ENCODE measurements at regions not wholly inside any gene's neighbourhood (a gene's known extent, or its start where the extent isn't known, plus 50 kb on each side); places are given as distances from the start of the nearest gene placed in this dataset.

DNA sequence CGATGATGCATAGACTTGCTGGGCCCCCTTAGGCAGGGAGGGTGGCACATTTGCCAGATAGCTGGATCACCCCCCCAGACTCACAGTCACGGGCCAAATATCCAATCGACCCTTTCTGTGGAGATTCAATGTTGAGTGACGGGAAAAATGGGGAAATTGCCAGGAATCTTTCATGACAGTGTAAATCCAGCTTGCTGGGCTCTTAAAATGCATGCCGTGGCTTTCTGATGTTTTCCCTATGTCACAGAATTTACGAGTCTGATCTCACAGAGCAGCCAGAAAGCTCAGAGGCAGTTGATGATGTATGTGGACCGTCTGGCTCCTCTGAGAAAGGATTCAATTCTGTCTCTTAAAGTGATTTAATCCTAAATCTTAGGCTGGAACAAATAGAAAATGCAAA, 150.1 kb upstream of the ZNF644 start:
- peaks cover 2% of the 10 kb centered on the region for H3K27me3 Mint-ChIP-seq (ENCODE audit: low read depth)
- no peaks in the 10 kb centered on the region for H3K36me3 Mint-ChIP-seq (ENCODE audit: low read depth)
- peaks cover 9% of the 10 kb centered on the region for H3K4me1 Mint-ChIP-seq
- TF ChIP-seq, protein P1, sequence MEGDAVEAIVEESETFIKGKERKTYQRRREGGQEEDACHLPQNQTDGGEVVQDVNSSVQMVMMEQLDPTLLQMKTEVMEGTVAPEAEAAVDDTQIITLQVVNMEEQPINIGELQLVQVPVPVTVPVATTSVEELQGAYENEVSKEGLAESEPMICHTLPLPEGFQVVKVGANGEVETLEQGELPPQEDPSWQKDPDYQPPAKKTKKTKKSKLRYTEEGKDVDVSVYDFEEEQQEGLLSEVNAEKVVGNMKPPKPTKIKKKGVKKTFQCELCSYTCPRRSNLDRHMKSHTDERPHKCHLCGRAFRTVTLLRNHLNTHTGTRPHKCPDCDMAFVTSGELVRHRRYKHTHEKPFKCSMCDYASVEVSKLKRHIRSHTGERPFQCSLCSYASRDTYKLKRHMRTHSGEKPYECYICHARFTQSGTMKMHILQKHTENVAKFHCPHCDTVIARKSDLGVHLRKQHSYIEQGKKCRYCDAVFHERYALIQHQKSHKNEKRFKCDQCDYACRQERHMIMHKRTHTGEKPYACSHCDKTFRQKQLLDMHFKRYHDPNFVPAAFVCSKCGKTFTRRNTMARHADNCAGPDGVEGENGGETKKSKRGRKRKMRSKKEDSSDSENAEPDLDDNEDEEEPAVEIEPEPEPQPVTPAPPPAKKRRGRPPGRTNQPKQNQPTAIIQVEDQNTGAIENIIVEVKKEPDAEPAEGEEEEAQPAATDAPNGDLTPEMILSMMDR (conservative IDR thresholded peaks at IDR 0.05) = no peak
- no peak overlapping the region for H3K4me3 Mint-ChIP-seq
- no peak overlapping the region for H3K27ac Mint-ChIP-seq (ENCODE audit: unreplicated experiment)
- H3K9me3 Mint-ChIP-seq = no peaks in the 10 kb centered on the region
- DNase-seq (ENCODE audit: low read depth, low spot score) = no peak

DNA sequence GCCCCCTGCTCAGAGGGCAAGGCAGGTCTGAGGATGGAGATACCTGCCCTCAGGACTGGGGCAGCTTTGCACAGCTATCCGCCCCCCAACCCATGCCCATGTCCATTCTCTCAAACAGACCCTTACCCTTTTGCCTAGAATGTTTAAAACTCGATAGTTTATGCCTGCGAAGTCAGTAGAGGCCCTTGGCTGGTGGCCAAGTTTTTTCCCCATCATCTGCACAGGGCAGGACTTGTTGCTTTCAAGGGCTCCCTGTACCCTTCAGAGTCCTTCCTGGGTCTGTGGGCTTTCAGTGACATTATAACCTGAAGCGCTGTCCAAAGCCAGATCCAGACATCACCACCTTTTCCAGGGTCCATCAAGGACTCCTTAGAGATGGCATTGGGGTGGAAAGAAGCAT, 148.7 kb upstream of the ZNF644 start:
- peaks cover 2% of the 10 kb centered on the region for H3K27me3 Mint-ChIP-seq (ENCODE audit: low read depth)
- H3K4me3 Mint-ChIP-seq = no peak overlapping the region
- no peaks in the 10 kb centered on the region for H3K9me3 Mint-ChIP-seq
- H3K27ac Mint-ChIP-seq (ENCODE audit: unreplicated experiment) = no peak overlapping the region
- DNase-seq (ENCODE audit: low read depth, low spot score) = no peak
- no peaks in the 10 kb centered on the region for H3K36me3 Mint-ChIP-seq (ENCODE audit: low read depth)
- peaks cover 9% of the 10 kb centered on the region for H3K4me1 Mint-ChIP-seq
- TF ChIP-seq, protein P1 (conservative IDR thresholded peaks at IDR 0.05) = no peak

DNA sequence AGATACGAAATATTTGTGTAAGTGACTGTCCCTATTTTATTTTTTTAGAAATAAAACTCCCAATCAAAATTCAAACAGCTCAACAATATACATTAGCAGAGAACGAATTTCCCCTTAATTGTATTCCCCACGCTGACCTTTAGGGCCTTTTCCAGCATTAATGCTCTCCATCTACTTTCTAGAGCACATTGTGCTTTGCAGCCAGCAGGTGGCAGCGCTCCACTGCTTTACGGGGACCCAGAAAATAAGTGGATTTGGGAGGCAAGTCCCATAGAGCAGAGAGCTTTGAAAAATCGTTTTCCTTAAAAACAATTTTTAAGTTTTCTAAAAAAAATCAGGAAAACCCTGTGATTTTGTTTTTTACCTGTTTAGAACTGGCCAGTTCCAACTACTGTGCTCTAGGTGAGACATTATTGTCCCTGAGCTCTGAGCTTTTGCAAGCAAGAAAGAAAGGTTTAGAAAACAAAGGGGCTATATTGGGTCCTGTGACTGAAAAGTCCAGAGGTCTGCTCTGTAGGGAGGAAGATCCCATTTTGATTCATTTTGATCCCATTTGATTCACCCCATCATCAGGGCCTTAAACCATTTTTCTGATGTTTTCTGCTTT, 144.4 kb upstream of the ZNF644 start:
- no peak overlapping the region for H3K27ac Mint-ChIP-seq (ENCODE audit: unreplicated experiment)
- DNase-seq (ENCODE audit: low read depth, low spot score) = peak; percentile 49
- no peaks in the 10 kb centered on the region for H3K9me3 Mint-ChIP-seq
- TF ChIP-seq, protein P1 (conservative IDR thresholded peaks at IDR 0.05) = peak; percentile 92
- H3K4me3 Mint-ChIP-seq = no peak overlapping the region
- H3K4me1 Mint-ChIP-seq = peaks cover 4% of the 10 kb centered on the region
- H3K27me3 Mint-ChIP-seq (ENCODE audit: low read depth) = no peaks in the 10 kb centered on the region
- no peaks in the 10 kb centered on the region for H3K36me3 Mint-ChIP-seq (ENCODE audit: low read depth)

DNA sequence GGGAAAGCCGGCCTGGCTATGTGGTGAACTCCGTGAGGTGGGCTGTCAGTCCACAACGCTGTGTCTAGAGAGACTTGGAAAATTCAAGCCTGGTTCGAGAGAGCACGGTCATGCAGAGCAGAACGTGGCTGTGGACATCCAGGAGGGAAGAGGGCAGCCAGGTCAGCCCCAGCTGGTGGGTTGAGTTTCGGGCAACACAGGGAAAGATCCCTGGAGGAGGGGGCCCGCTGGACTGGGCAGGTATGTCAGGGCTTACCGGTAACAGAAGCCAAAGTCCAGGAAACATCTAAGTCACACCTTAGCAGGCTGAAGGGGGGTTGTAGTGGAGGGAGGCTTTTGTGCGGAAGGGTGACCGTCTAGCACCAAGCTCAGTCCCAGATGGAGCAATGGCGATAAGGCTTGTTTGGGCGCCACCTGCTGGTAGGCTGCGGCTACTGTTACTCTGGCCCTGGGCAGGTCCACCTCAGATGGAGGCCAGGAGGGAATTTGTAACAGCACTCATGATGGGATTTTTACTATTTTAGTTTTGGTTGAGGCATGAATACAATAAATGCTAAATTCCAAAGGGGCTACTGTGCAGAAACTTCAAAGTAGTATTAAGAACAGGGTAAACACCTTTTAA, 143.3 kb upstream of the ZNF644 start:
- Mint-ChIP-seq H3K4me1 (peaks cover 4% of the 10 kb centered on the region), H3K36me3 (ENCODE audit: low read depth) (no peaks in the 10 kb centered on the region), H3K4me3 (no peak overlapping the region), H3K27ac (ENCODE audit: unreplicated experiment) (no peak overlapping the region), H3K27me3 (ENCODE audit: low read depth) (no peaks in the 10 kb centered on the region), H3K9me3 (no peaks in the 10 kb centered on the region)
- peak; percentile 92 for DNase-seq (ENCODE audit: low read depth, low spot score)
- TF ChIP-seq, protein P1 (conservative IDR thresholded peaks at IDR 0.05) = peak; percentile 94

DNA sequence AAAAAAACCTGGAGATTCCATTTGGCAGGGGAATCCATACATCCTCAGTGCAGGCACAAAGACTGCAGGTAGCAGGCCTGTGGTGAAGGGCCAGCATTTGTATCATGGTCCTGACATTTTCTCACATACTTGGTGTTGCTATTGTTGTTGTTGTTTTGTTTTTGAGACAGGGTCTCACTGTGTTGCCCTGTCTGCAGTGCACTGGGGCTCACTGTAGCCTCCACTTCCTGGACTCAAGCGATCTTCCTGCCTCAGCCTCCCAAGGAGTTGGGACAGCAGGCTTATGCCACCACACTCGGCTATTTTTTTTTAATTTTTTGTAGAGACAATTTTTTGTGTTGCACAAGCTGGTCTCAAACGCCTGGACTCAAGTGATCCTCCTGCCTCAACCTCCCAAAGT, 140.8 kb upstream of the ZNF644 start:
- Mint-ChIP-seq H3K36me3 (ENCODE audit: low read depth) (no peaks in the 10 kb centered on the region), H3K27me3 (ENCODE audit: low read depth) (no peaks in the 10 kb centered on the region), H3K27ac (ENCODE audit: unreplicated experiment) (no peak overlapping the region), H3K4me1 (peaks cover 4% of the 10 kb centered on the region), H3K9me3 (no peaks in the 10 kb centered on the region), H3K4me3 (no peak overlapping the region)
- TF ChIP-seq, protein P1 (conservative IDR thresholded peaks at IDR 0.05) = no peak
- DNase-seq (ENCODE audit: low read depth, low spot score) = no peak
